ENCODE measurements at regions not wholly inside any gene's neighbourhood (a gene's known extent, or its start where the extent isn't known, plus 50 kb on each side); places are given as distances from the start of the nearest gene placed in this dataset.
"Not testable (repeated sequence)": the region's sequence is repeated elsewhere in the genome, so short reads cannot be mapped to it uniquely, and the experiment has no call there.

- DNase-seq: no peak
These were observed 79.7 kb upstream of the SSBP2 start for GRCh38 chr5:81830596-81830995.

GRCh38 chr5:81829242-81829641 is 78.3 kb upstream of the SSBP2 start:
- DNase-seq: no peak

GRCh38 chr5:81827500-81827899 is 76.6 kb upstream of the SSBP2 start:
- no peak for DNase-seq

- DNase-seq: no peak
These were observed 75.2 kb upstream of the SSBP2 start for GRCh38 chr5:81826128-81826527.

GRCh38 chr5:81825237-81825636 is 74.3 kb upstream of the SSBP2 start:
- peak in 1 of 58 donors; percentile 61 for DNase-seq

- DNase-seq: not testable (repeated sequence)
These were observed 72.8 kb upstream of the SSBP2 start for GRCh38 chr5:81823736-81824135.

- no peak for DNase-seq
These were observed 70.0 kb upstream of the SSBP2 start for GRCh38 chr5:81820863-81821262.

GRCh38 chr5:81820318-81820636 is 69.4 kb upstream of the SSBP2 start:
- DNase-seq: no peak

- no peak for DNase-seq
These were observed 68.8 kb upstream of the SSBP2 start for GRCh38 chr5:81819556-81820317.

GRCh38 chr5:81817980-81818379 is 67.1 kb upstream of the SSBP2 start:
- DNase-seq: no peak

- DNase-seq: peak in 11 of 58 donors; percentile 3 to 58 (median 21)
These were observed 66.2 kb upstream of the SSBP2 start for GRCh38 chr5:81817086-81817485.

- no peak for DNase-seq
These were observed 64.4 kb upstream of the SSBP2 start for GRCh38 chr5:81815321-81815720.

GRCh38 chr5:81808106-81808505 is 57.2 kb upstream of the SSBP2 start:
- no peak for DNase-seq

GRCh38 chr5:81805086-81805485 is 54.2 kb upstream of the SSBP2 start:
- DNase-seq: no peak

- DNase-seq: no peak
These were observed 52.9 kb upstream of the SSBP2 start for GRCh38 chr5:81803812-81804211.

GRCh38 chr5:81802625-81803024 is 51.7 kb upstream of the SSBP2 start:
- DNase-seq: no peak

GRCh38 chr5:81802020-81802419 is 51.1 kb upstream of the SSBP2 start:
- DNase-seq: no peak

- DNase-seq: no peak
These were observed 49.9 kb upstream of the SSBP2 start for GRCh38 chr5:81800797-81801196.

Measured in anterior cingulate cortex (tissue), 58 donors.